ENCODE measurements at regions not wholly inside any gene's neighbourhood (a gene's known extent, or its start where the extent isn't known, plus 50 kb on each side); places are given as distances from the start of the nearest gene placed in this dataset.
A peak's percentile ranks its signal among the peaks of the same experiment; 100 is the strongest.

DNA sequence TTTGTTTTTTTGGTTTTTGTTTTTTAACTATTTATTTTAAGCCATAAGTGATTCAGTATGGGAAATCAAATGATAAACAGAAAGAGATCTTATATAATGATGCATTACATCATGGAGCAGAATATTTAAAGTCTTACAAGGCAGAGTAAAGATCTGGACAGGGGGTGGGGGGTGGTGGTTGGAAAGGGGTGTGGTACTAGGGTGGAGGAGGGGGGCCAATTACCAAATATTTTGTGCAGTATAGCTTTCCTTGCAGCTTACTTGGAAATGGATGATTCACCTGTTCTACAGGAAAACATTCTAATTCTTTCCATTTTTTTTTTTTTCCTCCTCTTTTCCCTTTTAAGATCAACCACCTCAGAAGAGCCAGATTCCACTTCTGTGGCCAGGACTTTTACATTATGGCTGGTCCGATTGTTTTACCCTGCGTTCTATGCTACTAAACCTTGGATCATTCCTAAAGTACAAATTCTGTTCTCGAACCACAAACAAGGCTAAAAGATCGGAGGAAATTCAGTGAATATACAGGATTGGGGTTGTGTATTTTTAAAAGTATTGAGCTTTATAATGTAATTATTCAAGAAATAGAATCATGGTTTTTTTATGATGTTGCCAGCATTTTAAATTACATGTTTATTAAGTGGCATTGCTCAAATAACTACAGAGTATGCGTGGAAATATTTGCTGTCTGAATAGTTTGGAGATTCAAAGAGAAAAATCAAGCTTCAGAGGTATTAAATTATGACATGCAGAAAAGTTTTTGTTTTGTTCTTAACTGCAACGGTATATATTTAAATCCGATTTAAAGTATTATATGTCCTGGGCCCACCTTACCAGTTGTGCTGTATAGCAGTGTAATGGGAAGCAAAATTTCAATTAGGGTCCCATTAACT is 859.5 kb downstream of the USP25 start:
- no peak for DNase-seq

DNA sequence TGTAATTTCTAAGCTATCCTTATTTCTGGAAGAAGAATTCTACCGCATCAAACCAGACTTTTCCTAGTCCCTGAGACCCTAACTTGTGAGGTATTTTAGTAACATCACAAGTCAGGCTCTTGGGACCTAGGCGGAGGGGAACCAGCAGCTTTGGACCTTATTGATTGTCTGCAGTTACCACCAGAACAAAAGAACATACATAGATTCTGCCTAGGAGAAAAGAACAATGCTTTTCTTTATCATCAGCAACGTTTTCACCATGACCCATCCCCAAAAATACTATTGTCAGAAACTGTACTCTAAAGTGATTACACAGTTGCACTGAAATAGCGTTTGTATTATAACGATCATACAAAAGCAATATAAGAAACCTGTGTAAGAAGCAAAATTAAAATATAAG is 860.4 kb downstream of the USP25 start:
- no peak for DNase-seq

DNA sequence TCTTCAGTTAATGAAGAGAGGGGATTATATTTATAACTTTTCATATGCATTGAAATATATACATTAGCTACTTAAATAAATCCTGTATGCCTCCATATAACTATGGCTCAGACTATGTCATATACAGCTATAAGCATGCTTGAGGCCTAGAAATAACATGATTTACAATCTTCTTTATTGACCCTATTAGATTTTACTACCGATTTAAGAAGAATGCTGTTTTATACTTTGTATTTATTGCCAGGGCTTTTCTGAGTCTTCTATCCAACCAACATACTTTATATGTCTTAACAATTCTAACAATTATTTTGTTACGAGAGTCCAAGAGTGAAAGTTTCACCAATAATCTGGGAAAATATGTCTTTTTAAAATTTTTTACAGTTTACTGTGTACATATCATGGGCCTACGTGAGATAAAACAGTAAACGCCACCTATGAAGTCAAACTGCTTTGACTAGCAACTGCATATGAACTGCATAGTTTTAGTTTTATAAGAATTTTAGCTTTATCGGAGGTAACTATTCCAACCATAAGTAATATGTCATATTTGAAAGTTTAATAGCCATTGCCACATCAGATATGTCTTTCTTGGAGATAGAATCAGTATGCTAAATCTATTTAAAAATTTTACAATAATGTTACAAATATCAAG is 861.0 kb downstream of the USP25 start:
- no peak for DNase-seq

DNA sequence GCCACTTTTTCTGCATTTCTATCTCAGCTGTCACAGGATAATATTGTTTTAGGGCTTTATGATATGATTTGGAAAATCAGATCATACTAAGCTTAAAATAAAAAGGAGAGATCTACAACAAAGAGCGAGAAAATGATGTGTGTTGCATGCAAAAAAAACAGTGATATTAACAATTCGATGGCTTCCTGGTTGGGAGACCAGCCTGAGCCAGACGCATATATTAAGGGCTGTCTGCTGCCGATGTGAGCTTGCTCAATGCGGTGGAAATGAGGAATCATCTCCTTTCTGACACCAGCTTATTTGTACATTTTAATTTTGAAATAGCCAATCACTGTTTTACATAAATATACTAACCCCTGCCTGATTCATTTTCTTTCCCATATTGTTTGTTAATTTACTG is 862.6 kb downstream of the USP25 start:
- DNase-seq = no peak

DNA sequence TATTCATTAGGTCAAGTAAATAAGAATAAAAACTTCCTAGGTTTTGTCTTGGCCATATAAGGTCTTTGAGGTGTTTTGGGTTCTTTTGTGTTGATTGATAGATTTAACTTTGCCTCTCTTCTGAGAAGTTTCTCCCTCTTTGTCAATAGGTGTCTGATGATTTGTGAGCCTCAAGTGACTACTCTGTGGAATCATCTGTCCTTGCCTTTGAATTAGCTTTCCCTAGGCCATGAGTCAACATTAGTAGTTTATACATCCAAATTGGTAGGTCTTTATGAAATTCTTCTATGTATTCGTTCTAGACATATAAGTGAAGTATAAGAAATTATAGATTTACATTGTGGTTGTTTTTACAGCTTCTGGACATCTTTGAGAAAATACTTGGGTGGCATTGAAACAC is 864.4 kb downstream of the USP25 start:
- no peak for DNase-seq

DNA sequence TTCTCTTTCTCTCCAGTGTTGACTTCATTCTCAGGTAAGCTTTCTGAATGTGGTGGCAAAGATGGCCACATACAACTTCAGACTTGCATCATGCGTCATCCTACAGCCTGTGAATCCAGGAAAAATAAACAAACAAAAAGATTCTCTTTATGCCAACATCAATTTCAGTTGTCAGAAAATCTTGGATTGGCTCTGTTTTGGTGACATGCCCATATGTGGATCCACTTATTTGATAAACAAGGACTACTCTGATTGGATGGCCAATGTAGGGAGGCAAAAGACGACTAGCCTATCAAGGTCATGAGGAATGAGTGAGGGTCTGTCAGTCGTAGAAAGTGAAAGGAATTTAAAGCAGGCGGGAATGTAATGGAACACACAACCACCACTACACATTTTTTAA is 866.6 kb downstream of the USP25 start:
- DNase-seq = no peak

DNA sequence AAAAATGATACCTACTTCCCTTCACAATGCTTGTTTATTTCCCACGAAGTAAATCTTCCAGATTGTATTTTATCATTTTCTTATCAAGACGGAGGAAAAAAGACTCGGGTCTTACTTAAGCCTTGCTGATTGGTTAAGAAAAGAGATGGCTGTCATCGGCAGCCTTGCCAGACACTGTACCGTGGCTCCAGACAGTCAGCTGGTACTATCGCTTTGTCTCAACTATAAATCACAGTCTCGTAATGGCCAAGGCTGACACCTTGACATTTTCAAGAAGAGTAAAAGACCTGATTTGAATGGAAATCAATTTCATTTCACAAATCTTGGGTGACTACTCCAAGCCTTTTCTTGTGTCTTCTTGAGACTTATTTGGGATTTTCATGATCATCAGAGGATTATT is 868.0 kb downstream of the USP25 start:
- DNase-seq = no peak

DNA sequence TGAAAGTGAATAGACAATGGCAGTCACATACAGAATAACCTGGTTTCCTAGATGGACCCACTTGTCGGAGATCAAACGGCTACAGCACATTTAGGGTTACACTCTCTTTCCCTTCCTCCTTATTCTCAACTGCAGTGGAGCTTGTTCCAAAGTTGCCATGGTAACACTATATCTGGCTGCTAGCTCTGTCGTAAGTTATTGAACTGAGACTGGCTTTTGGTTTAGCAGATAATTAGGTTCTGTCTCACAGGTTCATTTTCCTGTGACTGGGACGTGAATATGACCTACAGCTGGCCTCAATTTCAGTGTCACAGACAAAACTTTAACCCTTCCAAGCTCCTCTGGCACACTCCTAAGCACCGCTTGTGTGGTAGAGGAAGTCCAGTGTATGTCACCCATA is 875.8 kb downstream of the USP25 start:
- peak; percentile 48 for DNase-seq

DNA sequence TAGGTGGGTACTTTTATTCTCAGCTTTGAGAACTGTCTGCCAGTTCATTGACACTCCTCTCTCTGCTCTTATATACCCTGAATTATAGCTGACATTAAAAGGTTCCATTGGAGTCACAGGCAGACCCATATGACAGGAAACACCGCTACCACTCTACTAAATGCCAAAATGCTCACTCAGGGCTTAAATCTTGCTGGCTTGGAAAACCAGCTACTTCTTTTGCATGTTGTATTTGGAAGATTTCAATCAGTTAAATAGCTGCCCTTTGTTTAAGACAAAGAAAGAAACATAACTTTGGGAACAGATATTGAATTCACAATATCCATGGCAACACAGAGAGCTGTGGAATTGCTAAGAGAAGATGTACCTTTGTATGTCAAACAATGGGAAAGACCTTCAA is 876.5 kb downstream of the USP25 start:
- DNase-seq = no peak

DNA sequence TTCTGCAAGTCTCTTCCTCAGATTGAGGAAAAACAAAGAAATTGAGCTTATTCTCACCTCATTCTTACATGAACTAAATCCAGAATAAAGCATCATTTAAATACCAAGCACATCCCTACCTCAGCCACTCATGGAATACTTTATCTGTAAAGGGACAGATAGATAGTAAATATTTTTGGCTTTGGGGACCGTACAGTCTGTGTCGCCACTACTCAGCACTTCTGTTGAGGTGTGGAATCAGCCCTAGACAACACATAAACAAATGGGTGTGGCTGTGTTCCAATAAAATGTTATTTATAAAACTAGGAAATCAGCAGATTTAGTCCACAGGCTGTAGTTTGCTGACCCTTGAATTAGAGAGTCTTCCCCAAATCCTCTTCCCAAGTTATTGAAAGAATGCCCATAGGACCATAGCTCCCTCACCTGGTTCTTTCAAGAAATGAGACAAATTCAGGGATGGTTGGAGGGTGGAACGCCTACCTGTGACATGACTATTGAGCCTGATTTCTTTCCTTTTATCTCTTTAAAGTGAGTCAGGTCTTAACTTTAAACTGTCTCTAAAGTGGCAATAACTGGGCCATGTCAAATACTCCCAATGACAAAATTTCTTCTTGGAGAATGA is 878.5 kb downstream of the USP25 start:
- no peak for DNase-seq

DNA sequence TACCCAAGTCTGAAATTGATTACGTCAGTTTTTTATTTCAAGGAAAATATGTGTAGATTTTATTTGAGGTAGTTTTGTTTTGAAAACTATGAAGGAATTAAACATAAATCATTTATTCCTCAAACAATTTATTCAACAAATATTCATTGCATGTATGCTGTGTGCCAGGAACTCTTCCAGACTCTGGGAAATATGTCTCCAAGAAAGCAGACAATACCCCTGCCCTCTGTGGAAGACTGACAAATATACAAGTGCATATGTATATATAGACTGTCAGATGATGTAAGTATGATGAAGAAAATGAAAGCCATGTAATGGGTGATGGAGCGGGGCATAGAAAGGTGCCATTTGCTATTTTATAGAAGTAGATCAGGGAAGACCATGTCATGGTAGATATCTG is 889.5 kb downstream of the USP25 start:
- no peak for DNase-seq

DNA sequence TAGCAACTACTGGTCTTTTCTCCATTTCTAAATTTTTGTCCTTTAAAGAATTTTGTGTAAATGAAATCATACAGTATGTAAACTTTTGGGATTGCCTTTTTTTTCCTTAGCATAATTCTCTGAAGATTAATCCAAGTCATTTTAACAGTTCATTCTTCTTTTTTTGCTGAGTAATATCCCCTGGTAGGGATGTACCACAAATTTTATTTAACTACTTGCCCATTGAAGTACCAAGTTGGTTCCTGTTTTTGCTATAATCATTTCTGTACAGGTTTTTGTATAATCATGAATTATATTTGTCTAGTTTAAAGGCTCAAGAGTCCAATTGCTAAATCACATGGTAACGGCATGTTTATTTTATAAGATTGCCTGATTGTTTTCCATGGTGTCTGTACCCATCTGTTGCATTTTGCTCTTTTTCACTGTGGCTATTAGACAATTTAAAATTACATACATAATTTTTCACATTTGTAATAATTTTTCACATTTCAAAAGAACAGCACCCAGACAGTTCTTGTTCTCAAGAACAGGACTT is 891.1 kb downstream of the USP25 start:
- no peak for DNase-seq

DNA sequence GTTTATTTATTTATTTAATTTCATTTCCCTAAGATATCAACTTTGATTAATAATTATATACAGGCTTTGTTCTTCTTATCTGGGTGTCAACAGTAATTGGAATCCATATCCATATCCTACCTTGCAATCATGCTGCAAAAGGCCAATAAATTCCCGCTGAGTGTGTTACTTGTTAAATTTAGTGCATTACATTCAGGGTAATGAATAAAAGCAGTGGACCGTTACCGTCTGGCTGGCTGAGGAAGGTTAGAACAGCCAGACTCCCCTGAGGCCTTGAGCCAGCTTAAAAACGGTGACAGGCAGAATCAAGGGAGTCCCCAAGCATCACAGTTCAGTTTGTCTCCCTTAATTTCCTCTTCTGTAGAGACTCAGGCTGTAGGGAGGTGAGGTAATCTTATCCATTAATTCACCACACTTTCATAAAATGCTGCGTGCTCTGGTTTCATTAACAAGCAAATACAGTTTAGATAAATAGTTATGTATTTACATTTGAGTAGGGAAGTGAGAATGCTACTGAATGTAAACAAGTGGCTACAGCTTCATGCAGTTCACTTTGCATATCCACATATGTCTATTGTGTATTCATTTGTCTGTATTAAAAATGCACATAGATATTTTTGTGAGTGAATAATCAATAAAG is 888.2 kb upstream of the CXADR start:
- no peak for DNase-seq

DNA sequence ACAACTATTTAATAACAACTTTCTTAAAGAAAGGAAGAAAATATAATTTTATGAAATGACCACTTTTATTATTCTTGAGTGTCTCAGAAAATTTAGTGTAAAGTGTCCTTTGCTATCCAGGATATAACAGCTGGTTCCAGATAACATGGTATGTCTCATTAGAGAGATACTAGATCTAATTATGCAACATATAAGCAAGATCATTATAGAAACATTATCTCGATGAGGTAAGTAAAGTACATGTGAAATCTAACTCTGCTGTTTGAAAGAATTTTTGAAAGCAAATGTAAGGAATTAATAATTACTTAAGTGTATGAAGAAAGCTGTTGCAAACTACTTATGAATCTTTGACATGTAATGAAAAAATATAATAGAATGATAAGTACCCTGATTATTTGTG is 887.4 kb upstream of the CXADR start:
- no peak for DNase-seq

DNA sequence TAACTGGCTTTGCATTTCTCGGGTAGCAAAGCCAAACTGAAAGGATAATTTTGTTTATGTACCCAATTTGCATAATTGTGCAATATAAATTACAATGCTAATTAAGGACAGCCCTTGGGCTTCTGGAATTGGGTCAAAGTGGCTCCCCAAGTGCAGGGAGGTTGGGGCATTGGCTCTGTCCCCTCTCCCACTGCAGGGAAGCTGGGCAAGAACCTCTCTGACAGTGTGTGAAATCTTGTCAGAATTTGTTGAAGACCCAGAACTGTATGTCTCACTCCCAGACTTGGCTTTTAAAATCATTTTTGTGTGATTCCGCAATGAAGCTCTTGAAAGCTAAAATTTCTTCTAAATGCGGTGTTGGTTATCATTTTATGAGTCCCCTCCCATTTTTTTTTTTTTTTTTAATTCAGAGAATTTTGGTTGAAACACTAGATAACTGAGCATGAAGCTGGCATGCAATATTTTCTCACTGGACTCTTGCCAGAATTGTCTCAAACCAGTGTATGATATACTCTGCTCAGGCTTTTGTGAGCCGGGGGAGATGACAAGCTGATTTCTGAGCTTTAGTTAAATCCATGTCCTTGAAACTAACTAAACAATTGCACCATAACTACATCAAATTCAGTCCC is 878.9 kb upstream of the CXADR start:
- peak; percentile 86 for DNase-seq

DNA sequence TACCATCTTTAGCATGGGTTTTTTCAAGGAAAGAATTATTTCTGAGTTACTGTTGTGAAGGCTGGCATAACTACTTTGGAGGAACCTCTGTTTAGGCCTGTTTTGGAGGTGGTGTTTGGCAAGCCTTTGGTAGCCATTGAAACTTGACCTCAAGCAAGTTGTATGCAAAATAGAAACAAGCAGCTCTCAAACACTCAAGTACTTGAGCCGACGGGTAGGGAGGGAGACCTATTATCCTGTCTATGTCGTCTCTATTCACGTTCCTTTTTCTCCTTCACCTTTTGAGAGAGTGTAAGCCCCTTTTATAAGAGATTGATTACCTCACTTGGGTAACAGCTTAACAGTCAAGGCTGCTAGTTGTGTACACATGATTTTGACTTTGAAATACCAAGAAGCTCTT is 878.3 kb upstream of the CXADR start:
- no peak for DNase-seq

DNA sequence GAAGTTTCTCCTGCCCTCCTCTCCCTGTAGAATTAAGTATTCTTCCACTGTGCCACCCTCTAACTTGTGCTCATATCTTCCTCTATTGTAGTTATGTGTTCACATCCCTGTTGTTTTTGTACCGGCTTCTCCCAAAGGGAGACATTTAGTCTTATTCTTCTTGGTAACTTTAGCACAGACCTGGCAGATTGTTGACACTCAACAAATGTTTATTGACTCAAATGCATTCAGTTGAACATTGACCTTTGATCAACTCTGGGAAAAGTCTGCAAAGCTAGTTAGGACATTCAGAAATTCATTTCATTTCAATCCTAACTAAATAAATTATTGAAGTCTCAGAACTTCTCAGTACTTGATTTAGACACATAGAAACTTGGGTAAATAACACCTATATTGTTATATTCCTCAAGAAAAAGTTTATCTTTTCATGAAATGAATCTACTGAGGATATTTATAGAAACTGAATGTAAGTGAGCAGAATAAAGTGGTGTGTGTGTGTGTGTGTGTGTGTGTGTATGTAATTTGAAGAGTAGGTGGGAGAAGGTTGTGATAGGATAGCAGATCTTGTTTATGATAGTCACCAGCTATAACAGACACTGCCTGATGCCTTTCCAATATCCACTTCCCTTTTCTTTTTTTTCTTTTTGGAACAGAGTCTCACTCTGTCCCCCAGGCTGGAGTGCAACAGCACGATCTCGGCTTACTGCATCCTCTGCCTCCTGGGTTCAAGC is 872.4 kb upstream of the CXADR start:
- no peak for DNase-seq

DNA sequence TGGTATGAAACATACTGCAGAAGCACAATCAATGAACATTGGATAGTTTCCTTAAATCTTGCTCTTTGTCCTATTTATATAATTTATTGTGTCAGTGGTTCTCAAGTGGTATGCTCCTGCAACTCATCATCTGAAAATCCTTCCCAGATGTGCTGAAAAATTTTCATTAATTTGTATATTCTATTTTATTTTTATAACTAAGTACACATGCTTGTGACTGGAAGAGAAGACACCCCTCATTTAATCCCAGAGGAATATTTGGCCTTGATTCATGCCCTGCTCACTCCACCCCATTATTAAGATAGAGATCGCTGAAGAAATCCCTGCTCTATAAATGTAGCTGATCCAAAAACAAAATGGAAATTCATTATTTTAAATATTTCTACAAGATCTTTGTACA is 870.5 kb upstream of the CXADR start:
- DNase-seq = peak; percentile 56

DNA sequence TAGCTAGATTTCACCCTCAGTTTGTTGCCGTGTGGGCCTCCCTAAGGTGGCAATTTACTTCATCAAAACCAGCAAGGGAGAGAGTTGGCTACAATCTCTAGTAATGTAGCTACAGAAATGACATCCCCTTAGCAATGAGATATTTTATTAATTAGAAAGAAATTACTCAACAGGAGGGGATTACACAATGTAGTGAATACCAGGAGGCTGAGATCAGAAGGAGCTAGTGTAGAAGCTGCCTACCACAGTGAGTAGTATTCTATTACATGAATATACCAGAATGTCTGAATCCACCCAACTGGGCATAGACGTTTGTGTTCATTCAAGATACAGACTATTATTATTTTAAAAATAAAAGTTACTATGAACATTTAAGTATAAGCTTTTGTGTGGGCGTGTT is 868.2 kb upstream of the CXADR start:
- DNase-seq = no peak

DNA sequence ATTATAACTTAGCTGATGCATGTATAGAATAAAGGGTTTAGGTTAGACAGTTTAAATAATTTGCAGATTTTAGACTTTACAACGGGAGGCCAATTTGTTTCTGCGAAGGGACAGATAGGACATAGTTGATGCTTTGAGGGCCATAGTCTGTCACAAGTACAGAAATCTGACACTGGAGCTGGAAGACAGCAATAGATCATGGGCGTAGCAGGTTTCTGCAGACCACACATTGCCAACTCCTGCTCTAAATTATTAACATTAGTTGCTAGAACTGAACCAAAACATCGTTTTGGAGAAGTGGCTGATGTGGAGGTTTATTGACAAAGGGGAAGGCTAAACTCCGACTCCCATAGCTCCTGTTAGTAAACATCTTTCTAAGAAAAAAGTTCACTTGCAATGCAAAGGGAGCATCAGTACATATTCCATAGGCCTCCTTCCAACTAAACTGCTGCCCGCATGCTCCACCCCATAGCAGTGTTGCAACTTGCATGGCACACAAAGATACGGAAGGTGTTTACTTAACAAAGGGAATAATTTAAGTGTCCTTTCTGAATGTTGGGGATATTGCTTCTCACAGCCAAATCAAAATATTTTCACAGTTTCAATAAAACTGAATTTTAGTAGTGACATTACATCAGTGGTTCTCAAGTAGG is 862.0 kb upstream of the CXADR start:
- no peak for DNase-seq

DNA sequence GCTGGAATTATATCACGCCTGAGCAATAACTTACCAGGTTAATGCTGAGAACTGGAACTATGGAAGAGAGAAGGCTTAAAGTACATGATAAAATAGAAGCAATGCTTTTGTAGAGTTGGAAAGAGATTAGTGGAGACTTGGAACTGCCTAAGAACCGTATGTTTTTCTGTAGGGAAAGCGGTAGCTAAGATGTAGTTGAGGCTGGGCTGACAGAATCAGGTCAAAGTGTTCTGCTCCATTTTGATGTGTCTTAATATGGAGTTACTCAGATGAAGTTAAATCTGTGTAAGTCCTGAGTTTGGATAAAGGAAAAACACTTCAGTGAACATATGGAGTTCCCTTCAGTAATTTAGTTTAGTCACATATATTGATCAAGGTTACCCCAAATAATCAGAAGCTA is 860.9 kb upstream of the CXADR start:
- DNase-seq = no peak

Measured in skin of body (tissue), 1 donor.